GM12874 (cell line): ENCODE measurements at regions not wholly inside any gene's neighbourhood (a gene's known extent, or its start where the extent isn't known, plus 50 kb on each side); places are given as distances from the start of the nearest gene placed in this dataset.

Source experiments
- TF ChIP-seq, protein P1 (sequence below): IDR thresholded peaks from 2 replicates; pipeline ENCODE4 v1.5.1; 2011; ENCODE audit warnings: low read depth, mild to moderate bottlenecking, control low read depth, low read length, moderate library complexity; ENCODE audit not compliant: insufficient read depth

DNA sequence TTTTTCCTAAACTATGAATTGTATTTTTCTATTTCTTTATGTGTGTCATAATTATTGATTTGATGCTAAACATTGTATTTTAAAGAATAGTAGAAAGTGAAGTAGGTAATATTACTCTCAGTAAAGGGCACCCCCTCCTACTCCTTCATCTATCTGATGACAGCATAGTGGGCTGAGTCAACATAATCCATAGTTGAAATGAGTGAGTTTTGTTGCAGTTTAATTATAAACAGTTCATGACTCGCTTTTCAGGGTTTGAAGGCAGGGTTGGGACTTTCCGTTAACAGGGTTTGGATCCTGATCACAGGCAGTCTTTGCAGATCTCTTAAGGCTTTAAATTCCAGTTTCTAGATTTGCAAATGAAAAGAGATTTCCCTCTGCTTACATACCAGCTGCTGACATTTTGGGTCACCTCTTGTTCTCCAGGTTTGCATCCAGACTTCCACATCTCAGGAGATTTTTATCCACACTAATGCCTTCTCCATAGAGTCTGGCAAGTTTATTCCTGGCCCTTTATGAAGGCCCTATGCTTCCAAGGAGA is 54.0 kb upstream of the TACR3 start:
- TF ChIP-seq, protein P1, sequence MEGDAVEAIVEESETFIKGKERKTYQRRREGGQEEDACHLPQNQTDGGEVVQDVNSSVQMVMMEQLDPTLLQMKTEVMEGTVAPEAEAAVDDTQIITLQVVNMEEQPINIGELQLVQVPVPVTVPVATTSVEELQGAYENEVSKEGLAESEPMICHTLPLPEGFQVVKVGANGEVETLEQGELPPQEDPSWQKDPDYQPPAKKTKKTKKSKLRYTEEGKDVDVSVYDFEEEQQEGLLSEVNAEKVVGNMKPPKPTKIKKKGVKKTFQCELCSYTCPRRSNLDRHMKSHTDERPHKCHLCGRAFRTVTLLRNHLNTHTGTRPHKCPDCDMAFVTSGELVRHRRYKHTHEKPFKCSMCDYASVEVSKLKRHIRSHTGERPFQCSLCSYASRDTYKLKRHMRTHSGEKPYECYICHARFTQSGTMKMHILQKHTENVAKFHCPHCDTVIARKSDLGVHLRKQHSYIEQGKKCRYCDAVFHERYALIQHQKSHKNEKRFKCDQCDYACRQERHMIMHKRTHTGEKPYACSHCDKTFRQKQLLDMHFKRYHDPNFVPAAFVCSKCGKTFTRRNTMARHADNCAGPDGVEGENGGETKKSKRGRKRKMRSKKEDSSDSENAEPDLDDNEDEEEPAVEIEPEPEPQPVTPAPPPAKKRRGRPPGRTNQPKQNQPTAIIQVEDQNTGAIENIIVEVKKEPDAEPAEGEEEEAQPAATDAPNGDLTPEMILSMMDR, result no peak
